NCI-H510A treated with DMSO at 0.1 percent for 48 hours (cell line): ENCODE measurements at regions not wholly inside any gene's neighbourhood (a gene's known extent, or its start where the extent isn't known, plus 50 kb on each side); places are given as distances from the start of the nearest gene placed in this dataset.

Experiments used
- DNase-seq: peaks from one replicate; lab custom pipeline; 2025; lab: John Stamatoyannopoulos, UW

GRCh38 chr10:57788117-57788516, 479.6 kb downstream of the IPMK start:
- no peak for DNase-seq

DNA sequence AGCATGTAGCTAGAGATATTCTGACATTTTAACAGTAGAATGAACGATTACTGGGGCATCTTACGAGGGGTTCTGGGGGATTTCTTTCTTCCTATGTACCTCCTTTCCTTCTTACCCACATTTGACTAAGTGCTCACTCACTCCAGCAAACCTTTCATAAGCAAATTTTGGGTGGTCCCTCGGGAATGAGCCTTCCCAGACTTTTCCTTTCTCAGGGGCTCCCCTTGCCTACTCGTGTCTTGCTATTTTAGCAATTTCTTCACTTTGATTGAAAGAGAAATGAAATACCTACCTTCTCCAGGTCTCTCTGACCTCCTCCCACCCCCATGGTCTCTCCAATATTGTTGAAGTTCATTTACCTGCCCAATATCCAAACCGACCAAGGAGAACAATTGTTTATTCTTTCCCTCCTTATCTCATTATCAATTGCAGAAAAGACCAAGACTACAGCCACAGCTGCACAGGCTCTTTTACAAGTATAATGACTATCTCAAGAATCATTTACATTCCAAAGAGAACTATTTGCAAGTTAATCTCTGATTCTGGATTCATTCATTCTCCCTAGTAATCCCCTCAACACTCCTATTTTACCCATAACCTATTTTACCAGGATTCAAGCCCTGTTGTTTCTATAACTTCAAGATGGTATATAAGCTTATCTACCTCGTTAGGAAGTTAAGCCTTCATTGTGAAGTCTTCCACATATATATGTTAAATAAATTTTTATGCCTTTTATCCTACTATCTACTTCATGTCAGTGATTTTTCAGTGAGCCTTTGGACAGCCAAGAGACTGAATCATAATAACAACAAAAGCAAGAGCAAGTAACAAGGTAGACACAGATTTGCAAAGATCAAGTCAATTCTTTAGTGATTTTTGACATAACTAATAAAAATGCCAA, 480.6 kb downstream of the IPMK start:
- DNase-seq, result no peak

DNA sequence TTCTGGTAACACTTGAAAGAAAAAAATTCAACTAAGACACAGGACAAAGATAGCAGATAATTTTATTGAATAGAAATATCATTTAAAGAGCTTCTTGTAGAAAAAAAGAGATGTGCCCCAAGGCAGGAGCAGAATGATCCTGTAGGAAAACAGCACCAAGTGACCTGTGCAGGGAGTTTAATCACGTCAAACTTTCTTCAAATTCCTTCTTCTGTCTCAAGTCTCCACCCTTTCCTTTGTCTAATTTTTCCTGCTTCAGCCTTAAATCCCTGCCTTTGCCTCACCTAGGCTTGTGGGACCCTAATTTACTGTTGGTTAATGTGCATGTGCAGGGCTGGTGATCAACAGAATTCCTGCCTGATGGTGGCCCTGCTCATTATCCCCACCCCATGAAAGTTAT, 481.4 kb downstream of the IPMK start:
- DNase-seq, result no peak

GRCh38 chr10:57785546-57785945, 482.1 kb downstream of the IPMK start:
- DNase-seq, result no peak

- no peak for DNase-seq
Measured at GRCh38 chr10:57785068-57785467, 482.6 kb downstream of the IPMK start.

GRCh38 chr10:57776688-57777432, 490.8 kb downstream of the IPMK start:
- no peak for DNase-seq

DNA sequence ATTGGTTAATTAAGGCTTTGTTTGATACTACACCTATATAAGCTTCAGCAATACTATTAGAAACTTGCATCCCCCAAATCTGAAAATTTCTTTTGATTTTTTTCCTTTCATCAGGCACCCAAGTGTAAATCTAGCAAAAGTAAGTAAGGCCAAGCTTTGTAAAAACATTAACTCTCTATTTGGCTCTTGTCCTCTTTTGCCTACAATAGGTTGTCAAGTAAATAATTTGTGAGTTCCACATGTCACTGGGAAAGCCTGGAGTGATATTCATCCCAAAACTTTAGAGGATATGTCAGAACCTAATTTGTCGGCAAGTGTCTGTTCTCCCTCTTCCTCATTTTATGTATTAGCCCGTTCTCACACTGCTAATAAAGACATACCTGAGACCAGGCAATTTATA, 492.4 kb downstream of the IPMK start:
- DNase-seq, result no peak

DNA sequence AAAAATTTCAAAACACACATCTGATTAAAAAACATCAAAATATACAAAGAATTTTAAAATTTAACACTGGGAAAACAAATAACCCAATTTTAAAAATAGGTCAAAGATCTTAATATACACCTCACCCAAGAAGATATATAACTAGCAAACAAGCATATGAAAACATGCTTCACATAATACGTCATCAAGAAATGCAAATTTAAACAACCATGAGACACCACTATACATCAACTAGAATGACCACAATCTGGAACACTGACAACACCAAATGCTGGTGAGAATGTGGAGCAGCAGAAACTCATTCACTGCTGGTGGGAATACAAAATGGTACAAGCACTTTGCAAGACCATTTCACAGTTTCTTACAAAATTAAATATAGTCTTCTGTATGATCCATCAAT, 498.4 kb downstream of the IPMK start:
- DNase-seq, result no peak

DNA sequence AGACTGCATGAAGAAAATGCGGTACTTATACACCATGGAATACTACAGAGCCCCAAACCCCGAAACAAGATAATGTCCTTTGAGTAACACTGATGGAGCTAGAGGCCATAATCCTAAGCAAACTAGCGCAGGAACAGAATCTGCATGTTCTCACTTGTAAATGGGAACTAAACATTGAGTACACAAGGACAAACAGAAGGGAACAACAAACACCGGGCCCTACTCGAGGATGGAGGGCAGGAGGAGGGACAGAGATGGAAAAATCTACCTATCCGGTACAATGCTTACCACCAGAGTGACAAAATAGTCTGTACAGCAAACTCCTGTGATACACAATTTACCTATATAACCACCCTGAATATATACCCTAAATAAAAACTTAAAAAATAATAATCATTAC, 507.9 kb downstream of the IPMK start:
- DNase-seq, result no peak

DNA sequence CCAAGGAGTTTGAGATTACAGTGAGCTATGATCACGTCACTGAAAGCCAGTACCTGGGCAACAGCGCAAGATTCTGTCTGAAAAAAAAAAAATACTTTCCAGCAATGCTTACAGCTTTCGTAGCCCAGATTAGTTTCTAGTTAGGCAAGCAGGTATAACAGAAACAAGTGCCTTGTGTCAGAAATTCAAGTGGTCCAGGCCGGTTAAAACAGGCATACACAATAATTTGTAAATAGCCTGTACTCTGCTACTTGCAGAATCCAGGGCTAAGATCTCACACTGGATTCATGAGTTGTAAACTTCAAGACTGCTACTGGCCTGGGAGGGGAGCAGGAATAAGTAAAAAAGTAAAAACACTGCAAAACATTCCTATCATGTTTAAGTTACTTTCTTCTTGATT, 512.9 kb downstream of the IPMK start:
- no peak for DNase-seq

- DNase-seq, result no peak
Measured at GRCh38 chr10:57743711-57744110, 524.0 kb downstream of the IPMK start.

GRCh38 chr10:57741751-57742150, 525.9 kb downstream of the IPMK start:
- DNase-seq, result no peak

DNA sequence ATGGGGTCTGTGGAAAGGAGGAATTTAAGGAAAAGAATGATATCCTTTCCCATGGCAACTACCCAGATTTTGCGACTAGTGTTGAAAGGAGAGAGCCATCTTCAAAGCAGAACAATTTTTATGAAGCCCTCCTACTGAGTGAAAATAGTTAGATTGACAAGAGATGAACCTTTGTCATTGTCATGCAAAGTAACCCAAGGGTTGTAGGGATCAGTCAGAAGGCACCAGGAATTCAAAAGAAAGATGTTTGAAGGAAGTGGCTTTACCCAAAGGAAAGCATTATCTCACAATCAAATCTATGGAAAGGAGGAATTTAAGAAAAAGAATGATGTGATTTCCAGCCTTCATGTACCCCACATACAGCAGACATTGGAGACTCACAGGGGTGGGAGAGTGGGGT, 544.4 kb downstream of the IPMK start:
- DNase-seq, result no peak

DNA sequence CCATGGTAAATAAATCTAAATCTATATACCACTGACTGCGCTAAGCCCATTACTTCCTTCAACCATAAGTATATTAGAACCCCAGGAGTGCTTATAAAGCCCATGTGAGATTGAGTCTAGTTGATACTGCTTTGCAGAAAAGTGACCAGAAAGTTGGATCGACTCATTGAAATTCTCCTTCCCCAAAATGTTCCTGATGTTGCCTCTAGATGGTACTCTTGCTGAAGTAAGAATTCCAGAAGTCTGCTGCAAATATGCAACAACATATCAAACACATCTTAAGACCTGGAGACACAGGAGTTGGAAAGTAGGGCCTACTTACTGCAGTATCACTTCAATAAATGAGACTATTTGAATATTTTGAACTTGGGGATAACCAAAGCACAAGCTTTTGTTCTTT, 550.8 kb downstream of the IPMK start:
- DNase-seq, result no peak

- DNase-seq, result no peak
Measured at GRCh38 chr10:57715233-57715632, 552.5 kb downstream of the IPMK start.

GRCh38 chr10:57707300-57707658, 560.4 kb downstream of the IPMK start:
- no peak for DNase-seq

DNA sequence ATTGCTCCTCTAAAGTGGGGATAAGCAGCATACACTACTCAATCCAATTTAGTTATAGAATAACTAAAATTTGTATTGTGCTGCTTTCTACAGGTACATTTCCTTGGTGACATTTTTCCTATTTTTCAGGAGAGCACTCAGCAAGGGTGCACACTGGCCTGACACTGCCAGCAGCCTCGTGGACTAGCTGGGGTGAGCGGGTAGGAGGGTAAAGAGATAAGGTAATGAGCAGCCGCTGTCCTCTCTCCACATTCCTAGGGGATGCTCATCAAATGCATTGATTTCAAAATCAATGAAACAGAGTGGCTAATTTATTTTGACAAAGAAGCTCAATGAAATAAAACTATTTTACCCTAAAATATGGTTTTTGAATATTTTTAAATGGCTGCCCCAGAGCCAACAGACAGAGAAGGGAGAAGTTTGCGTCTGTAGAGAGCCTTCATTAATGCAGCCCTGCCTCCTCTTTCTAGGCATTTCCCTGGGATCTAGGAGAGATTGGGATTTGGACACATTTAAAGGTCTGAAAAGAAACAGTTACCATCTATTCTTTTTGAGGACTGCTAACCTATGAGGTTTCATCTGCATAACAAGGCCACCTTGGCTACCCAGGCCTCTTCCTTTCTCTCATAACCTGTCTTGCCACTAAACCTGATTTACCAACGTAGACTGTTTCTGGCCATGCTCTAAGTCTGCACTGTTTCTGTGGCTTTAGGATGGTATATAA, 561.0 kb downstream of the IPMK start:
- no peak for DNase-seq

- DNase-seq, result no peak
Measured at GRCh38 chr10:57706016-57706415, 561.7 kb downstream of the IPMK start.

GRCh38 chr10:57699944-57700343, 567.8 kb downstream of the IPMK start:
- no peak for DNase-seq

- DNase-seq, result no peak
Measured at GRCh38 chr10:57696641-57697040, 571.1 kb downstream of the IPMK start.

- no peak for DNase-seq
Measured at GRCh38 chr10:57694956-57695608, 572.6 kb downstream of the IPMK start.

GRCh38 chr10:57692255-57692980, 575.3 kb downstream of the IPMK start:
- DNase-seq, result no peak
